Muscle layer of colon (tissue), 2 donors: ENCODE measurements at regions not wholly inside any gene's neighbourhood (a gene's known extent, or its start where the extent isn't known, plus 50 kb on each side); places are given as distances from the start of the nearest gene placed in this dataset.

Experiments used
- H3K27ac ChIP-seq: one replicate; pipeline ENCODE4 v1.7.0; 2013; ENCODE audit warnings: low read depth, mild to moderate bottlenecking, low read length, moderate library complexity
- H3K27me3 ChIP-seq, 2 donors: one replicate each; pipeline ENCODE4 v1.7.0; 2013; ENCODE audit warnings: low read length in 2 of 2, mild to moderate bottlenecking in 2 of 2; ENCODE audit not compliant: insufficient read depth in 2 of 2, control insufficient read depth in 1 of 2
- H3K36me3 ChIP-seq: one replicate; pipeline ENCODE4 v1.7.0; 2013; ENCODE audit warnings: mild to moderate bottlenecking, low read length; ENCODE audit not compliant: insufficient read depth
- H3K4me1 ChIP-seq: one replicate; pipeline ENCODE4 v1.7.0; 2013; ENCODE audit warnings: mild to moderate bottlenecking, low read length; ENCODE audit not compliant: insufficient read depth
- H3K4me3 ChIP-seq, 2 donors: one replicate each; pipeline ENCODE4 v1.7.0; 2013; ENCODE audit warnings: low read length in 2 of 2, low read depth in 1 of 2, mild to moderate bottlenecking in 1 of 2, moderate library complexity in 1 of 2
- H3K9ac ChIP-seq: one replicate; pipeline ENCODE4 v1.7.0; 2013; ENCODE audit warnings: low read length
- H3K9me3 ChIP-seq: one replicate; pipeline ENCODE4 v1.7.0; 2013; ENCODE audit warnings: mild to moderate bottlenecking, low read length
- donor health status: abdominal sarcoma.
- donor health status: Adenocarcinoma of cecum.

DNA sequence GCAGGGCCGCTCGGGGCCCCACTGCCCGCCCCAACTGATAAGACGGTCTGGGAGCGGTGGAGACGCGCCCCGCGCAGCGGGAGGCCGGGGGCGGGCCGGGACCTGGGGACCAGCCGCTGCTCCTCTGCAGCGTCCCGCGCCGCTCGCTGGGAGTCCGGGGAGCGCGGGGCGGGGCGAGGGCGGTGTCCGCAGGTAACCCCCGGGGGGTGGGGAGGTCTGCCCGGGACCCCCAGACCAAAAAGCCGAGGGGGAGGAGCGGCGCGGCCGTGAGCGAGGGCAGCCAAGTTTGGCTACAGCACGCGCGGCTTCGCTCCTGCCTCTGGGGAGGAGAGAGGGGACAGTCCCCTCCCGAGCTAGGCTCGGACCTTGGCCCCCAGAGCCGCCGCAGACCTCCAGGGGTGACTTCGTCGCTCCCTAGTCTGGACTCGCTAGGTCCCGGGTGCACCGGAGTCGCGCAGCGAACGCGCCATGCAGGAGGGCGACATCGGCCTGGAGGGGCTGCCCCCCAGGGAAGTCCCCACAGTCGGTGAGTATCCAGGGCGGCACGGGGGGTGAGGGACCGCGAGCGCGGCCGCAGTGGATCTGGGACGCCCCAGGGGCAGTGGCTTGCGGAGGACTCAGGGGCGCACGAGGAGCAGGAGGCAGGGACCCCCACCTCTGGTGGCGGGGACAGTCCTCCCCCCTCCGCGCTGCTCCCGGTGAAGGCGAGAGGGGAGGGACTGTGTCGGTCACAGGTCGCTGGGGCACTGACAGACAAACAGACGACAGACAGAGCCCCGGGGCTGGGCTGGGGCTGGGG, 92.3 kb upstream of the ANO1 start:
- peaks cover 10 to 63% of the 10 kb centered on the region in 2 donors for H3K27me3 ChIP-seq
- peak overlapping the region; percentile 23 for H3K27ac ChIP-seq
- no peaks in the 10 kb centered on the region for H3K4me1 ChIP-seq
- no peaks in the 10 kb centered on the region for H3K36me3 ChIP-seq
- no peaks in the 10 kb centered on the region for H3K9me3 ChIP-seq
- peak overlapping the region in 1 of 2 donors; percentile 27 for H3K4me3 ChIP-seq
- no peak overlapping the region for H3K9ac ChIP-seq

GRCh38 chr11:69986440-69986787, 91.7 kb upstream of the ANO1 start:
- no peak overlapping the region for H3K27ac ChIP-seq
- peaks cover 10 to 58% of the 10 kb centered on the region in 2 donors for H3K27me3 ChIP-seq
- peak overlapping the region in 1 of 2 donors; percentile 27 for H3K4me3 ChIP-seq

DNA sequence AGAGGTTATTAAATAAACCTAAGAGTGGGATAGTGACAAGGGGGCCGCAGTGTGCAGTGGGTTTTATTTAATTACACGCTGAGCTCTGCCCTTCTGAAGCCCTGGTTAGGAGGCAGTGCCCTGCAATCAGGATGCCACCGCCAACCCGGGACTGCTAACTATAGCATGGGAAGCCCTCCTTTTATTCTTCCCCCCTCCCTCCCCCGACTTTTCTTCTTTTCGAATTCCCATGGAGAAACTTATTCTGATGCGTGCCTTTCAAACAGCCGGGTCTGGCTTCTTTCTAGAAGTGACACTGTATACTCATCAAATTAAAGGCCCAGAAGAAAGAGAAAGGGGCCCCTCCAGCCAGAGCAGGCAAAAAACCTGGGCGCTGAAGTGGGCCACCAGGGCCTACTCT, 91.3 kb upstream of the ANO1 start:
- Histone ChIP-seq H3K27ac (no peak overlapping the region), H3K27me3 (peaks cover 10 to 54% of the 10 kb centered on the region in 2 donors), H3K4me3 (no peak overlapping the region), H3K9ac (no peak overlapping the region), H3K9me3 (no peaks in the 10 kb centered on the region), H3K4me1 (no peaks in the 10 kb centered on the region), H3K36me3 (no peaks in the 10 kb centered on the region)

More at GRCh38 chr11:69986440-69986787, 91.7 kb upstream of the ANO1 start:
- Histone ChIP-seq H3K4me1 (no peaks in the 10 kb centered on the region), H3K9ac (no peak overlapping the region), H3K9me3 (no peaks in the 10 kb centered on the region), H3K36me3 (no peaks in the 10 kb centered on the region)

GRCh38 chr11:69992026-69992425, 86.1 kb upstream of the ANO1 start:
- Histone ChIP-seq H3K9me3 (no peaks in the 10 kb centered on the region), H3K4me1 (no peaks in the 10 kb centered on the region), H3K9ac (no peak overlapping the region), H3K36me3 (no peaks in the 10 kb centered on the region), H3K4me3 (no peak overlapping the region), H3K27me3 (peaks cover 0 to 7% of the 10 kb centered on the region in 2 donors), H3K27ac (no peak overlapping the region)

DNA sequence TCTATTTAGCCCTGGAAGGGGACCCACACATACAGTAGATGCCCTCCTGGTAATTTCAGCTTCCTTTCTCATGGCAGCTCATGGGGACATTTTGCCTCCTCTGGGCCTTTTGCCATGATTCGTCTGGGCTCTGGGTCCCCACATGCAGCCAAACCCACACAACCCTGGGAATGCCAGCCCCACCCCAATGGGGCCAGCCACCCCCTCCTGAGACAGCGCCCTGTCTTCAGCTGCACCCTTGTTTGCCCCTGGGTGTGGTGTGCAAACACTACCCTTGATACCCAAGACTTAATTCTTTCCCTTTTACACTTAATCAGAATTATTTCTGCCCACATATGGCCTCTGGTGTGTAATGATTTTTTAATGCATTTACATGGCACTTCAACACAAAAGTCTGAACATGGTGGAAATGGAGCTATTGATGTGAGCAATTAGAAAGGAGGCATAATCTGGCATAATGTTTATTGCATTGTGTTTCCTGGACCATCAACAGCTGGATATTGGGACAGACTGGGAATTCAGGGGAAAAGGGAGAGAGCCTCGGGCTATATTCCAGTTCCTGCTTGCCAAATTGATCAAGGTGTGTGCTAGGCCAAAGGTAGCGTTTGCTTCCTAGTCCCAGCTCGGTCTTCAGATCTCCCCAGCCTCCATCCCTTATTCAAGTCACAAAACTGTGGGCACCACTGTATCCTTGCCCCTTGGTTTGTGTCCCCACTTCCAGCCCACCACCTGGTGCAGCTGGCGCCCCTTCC, 85.0 kb upstream of the ANO1 start:
- Histone ChIP-seq H3K36me3 (no peaks in the 10 kb centered on the region), H3K9ac (no peak overlapping the region), H3K27me3 (peaks cover 0 to 1% of the 10 kb centered on the region in 2 donors), H3K9me3 (no peaks in the 10 kb centered on the region), H3K4me1 (no peaks in the 10 kb centered on the region), H3K4me3 (no peak overlapping the region), H3K27ac (no peak overlapping the region)

DNA sequence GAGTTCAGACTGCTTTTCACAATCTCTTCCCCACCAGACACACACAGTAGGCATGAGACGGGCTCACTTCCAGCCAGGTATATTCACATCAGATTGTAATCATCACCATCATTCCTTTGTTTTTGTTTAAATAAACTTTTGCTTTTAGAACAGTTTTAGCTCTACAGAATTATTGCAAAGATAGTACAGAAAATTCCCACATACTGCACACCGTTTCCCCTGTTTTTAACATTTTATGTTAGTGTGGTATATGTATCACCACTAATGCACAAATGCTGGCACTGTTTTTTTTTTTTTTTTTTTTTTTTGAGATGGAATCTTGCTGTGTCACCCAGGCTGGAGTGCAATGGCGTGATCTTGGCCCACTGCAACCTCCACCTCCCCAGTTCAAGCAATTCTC, 83.3 kb upstream of the ANO1 start:
- no peaks in the 10 kb centered on the region for H3K27me3 ChIP-seq
- no peak overlapping the region for H3K4me3 ChIP-seq
- no peaks in the 10 kb centered on the region for H3K9me3 ChIP-seq
- no peaks in the 10 kb centered on the region for H3K4me1 ChIP-seq
- no peak overlapping the region for H3K9ac ChIP-seq
- no peak overlapping the region for H3K27ac ChIP-seq
- H3K36me3 ChIP-seq, result no peaks in the 10 kb centered on the region

DNA sequence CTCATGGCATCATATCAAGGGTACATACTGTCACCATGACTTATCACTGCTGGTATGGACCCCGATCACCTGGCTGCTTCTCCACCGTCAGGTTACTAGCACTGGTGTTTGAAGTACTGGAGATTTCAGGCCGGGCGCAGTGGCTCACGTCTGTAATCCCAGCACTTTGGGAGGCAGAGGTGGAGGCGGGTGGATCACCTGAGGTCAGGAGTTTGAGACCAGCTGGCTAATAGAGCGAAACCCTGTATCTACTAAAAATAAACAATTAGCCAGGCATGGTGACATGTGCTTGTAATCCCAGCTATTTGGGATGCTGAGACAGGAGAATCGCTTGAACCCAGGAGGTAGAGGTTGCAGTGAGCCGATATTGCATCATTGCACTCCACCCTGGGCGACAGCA, 82.4 kb upstream of the ANO1 start:
- no peak overlapping the region for H3K27ac ChIP-seq
- no peak overlapping the region for H3K4me3 ChIP-seq
- H3K36me3 ChIP-seq, result no peaks in the 10 kb centered on the region
- no peaks in the 10 kb centered on the region for H3K9me3 ChIP-seq
- no peaks in the 10 kb centered on the region for H3K4me1 ChIP-seq
- H3K9ac ChIP-seq, result no peak overlapping the region
- H3K27me3 ChIP-seq, result no peaks in the 10 kb centered on the region

DNA sequence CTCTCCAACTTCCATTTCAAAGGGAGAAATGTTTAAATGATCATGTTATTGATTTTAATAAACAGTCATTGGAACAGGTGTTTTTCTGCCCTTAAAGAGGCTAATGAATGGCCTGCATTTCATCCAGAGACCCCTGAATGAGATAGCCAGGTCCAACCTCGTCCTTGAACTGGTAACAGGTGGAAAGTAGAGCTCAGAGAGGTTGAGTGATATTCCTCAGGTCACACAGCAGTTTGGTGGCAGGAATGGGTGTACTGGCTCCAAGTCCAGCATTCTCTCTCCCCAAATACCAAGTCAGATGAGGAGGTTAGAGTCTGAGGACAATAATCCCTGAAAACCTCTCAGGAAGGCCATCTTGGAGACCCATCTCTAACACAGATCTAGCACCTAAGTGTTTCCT, 81.7 kb upstream of the ANO1 start:
- no peak overlapping the region for H3K9ac ChIP-seq
- no peaks in the 10 kb centered on the region for H3K36me3 ChIP-seq
- no peaks in the 10 kb centered on the region for H3K9me3 ChIP-seq
- H3K27ac ChIP-seq, result no peak overlapping the region
- no peaks in the 10 kb centered on the region for H3K4me1 ChIP-seq
- peaks cover 0 to 3% of the 10 kb centered on the region in 2 donors for H3K27me3 ChIP-seq
- H3K4me3 ChIP-seq, result no peak overlapping the region

DNA sequence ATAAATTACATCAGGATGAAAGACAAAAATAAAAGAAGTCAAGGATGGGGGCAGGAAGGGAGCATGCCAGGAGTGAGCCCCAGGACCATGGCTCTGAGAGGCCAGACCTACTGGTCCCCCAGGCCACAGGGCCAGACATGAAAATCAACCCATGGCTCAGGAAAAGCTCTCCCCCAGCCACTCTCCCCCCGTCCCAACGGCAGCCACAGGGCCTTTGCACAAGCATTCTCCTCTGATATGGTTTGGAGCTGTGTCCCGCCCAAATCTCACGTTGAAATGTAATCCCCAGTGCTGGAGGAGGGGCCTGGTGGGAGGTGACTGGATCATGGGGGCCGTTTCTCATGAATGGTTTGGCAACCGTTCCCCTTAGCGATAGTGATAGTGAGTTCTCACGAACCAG, 80.8 kb upstream of the ANO1 start:
- Histone ChIP-seq H3K27me3 (peaks cover 0 to 3% of the 10 kb centered on the region in 2 donors), H3K4me3 (no peak overlapping the region), H3K36me3 (no peaks in the 10 kb centered on the region), H3K9ac (no peak overlapping the region), H3K4me1 (no peaks in the 10 kb centered on the region), H3K27ac (no peak overlapping the region), H3K9me3 (no peaks in the 10 kb centered on the region)

GRCh38 chr11:69999721-70000120, 78.4 kb upstream of the ANO1 start:
- Histone ChIP-seq H3K9ac (no peak overlapping the region), H3K4me1 (no peaks in the 10 kb centered on the region), H3K27me3 (peaks cover 0 to 3% of the 10 kb centered on the region in 2 donors), H3K4me3 (no peak overlapping the region), H3K27ac (no peak overlapping the region), H3K36me3 (no peaks in the 10 kb centered on the region), H3K9me3 (no peaks in the 10 kb centered on the region)

DNA sequence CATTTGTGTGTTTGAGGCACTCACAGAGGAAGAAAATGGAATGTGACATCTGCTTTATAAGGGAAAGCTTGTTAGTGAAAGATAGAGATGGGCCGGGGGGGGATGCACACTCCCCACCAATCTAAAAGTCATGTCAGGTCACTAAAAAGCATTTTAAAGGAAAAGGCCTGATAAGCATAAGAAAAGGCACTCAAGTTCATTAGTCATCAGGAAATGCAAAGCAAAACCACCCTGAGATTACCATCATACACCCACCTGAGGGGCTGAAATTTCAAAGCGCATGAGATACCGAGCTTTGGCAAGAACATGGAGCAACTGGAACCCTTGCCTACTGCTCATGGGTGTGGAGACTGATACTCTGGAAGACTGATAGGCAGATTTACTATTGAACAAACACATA, 77.9 kb upstream of the ANO1 start:
- H3K4me1 ChIP-seq, result no peaks in the 10 kb centered on the region
- H3K4me3 ChIP-seq, result no peak overlapping the region
- peaks cover 0 to 3% of the 10 kb centered on the region in 2 donors for H3K27me3 ChIP-seq
- H3K27ac ChIP-seq, result no peak overlapping the region
- H3K9me3 ChIP-seq, result no peaks in the 10 kb centered on the region
- H3K36me3 ChIP-seq, result no peaks in the 10 kb centered on the region
- H3K9ac ChIP-seq, result no peak overlapping the region
